Liver (tissue), 3 donors: ENCODE measurements at regions not wholly inside any gene's neighbourhood (a gene's known extent, or its start where the extent isn't known, plus 50 kb on each side); places are given as distances from the start of the nearest gene placed in this dataset.

Experiments
- CTCF ChIP-seq: fragments of 150-350 bp; IDR thresholded peaks from 2 replicates; pipeline ENCODE4 v1.5.1; 2017; ENCODE audit warnings: improper control_type of control experiment, low read depth, low read length; ENCODE audit not compliant: missing input control
- EGR1 ChIP-seq, 2 donors: IDR thresholded peaks; 2 replicates each; pipeline ENCODE4 v1.6.1; 2016 to 2018; ENCODE audit warnings: antibody characterized with exemption in 2 of 2, low read depth in 2 of 2
- FOXA1 ChIP-seq: IDR thresholded peaks from 2 replicates; pipeline ENCODE4 v1.6.1; 2016; ENCODE audit warnings: antibody characterized with exemption
- GABPA ChIP-seq, 2 donors: IDR thresholded peaks in 1 of 2; conservative IDR thresholded peaks in 1 of 2; 2 replicates each; pipeline ENCODE4 v1.6.1; 2016; ENCODE audit warnings: antibody characterized with exemption in 2 of 2, mild to moderate bottlenecking in 1 of 2, moderate library complexity in 1 of 2
- HNF4A ChIP-seq, 2 donors: conservative IDR thresholded peaks; 2 replicates each; pipeline ENCODE4 v1.6.1; 2016; ENCODE audit warnings: antibody characterized with exemption in 2 of 2, mild to moderate bottlenecking in 2 of 2
- JUND ChIP-seq, 2 donors: IDR thresholded peaks; 2 replicates each; pipeline ENCODE4 v1.6.1; 2016; ENCODE audit warnings: antibody characterized with exemption in 2 of 2
- NR2F2 ChIP-seq: IDR thresholded peaks from 2 replicates; pipeline ENCODE4 v1.6.1; 2016; ENCODE audit warnings: antibody characterized with exemption
- RAD21 ChIP-seq, 2 donors: IDR thresholded peaks; 2 replicates each; pipeline ENCODE4 v1.6.1; 2016; ENCODE audit warnings: antibody characterized with exemption in 2 of 2, mild to moderate bottlenecking in 2 of 2
- REST ChIP-seq: IDR thresholded peaks from 2 replicates; pipeline ENCODE4 v1.6.1; 2016; ENCODE audit warnings: antibody characterized with exemption, mild to moderate bottlenecking
- SP1 ChIP-seq: IDR thresholded peaks from 2 replicates; pipeline ENCODE4 v1.6.1; 2018; ENCODE audit warnings: antibody characterized with exemption, mild to moderate bottlenecking
- TAF1 ChIP-seq: conservative IDR thresholded peaks from 2 replicates; pipeline ENCODE4 v1.6.1; 2016; ENCODE audit warnings: antibody characterized with exemption, mild to moderate bottlenecking
- YY1 ChIP-seq: IDR thresholded peaks from 2 replicates; pipeline ENCODE4 v1.6.1; 2016; ENCODE audit warnings: antibody characterized with exemption, mild to moderate bottlenecking
- ZBTB33 ChIP-seq: IDR thresholded peaks from 2 replicates; pipeline ENCODE4 v1.6.1; 2016; ENCODE audit warnings: antibody characterized with exemption
- donor health status: healthy.
- donor health status: healthy.

GRCh38 chr14:84987042-84987441 lies 542.9 kb upstream of the FLRT2 start:
- TF ChIP-seq CTCF (no peak), REST (no peak), RAD21 (IDR thresholded peaks at IDR 0.05) (no peak), ZBTB33 (no peak), TAF1 (no peak), GABPA (IDR thresholded peaks at IDR 0.05 in 1 of 2, conservative IDR thresholded peaks at IDR 0.05 in 1 of 2) (no peak), JUND (IDR thresholded peaks at IDR 0.05) (no peak), EGR1 (IDR thresholded peaks at IDR 0.05; ENCODE audit: low read depth in 2 of 2) (no peak), SP1 (no peak), YY1 (no peak), FOXA1 (no peak), NR2F2 (no peak), HNF4A (conservative IDR thresholded peaks at IDR 0.05) (no peak)
